SK-N-SH (cell line): ENCODE measurements at regions not wholly inside any gene's neighbourhood (a gene's known extent, or its start where the extent isn't known, plus 50 kb on each side); places are given as distances from the start of the nearest gene placed in this dataset.

ENCODE experiments used
- CTCF ChIA-PET: fragments of 300-600, 350-600 bp; formaldehyde crosslinking; extraction: SDS; loops from one replicate; lab custom pipeline; 2021; lab: Yijun Ruan, JAX
- POLR2A ChIA-PET: fragments of 350-600 bp; sonication (Branson Sonifier 250); formaldehyde crosslinking; extraction: SDS; loops from one replicate; lab custom pipeline; 2020; ENCODE audit warnings: antibody characterized with exemption, inconsistent platforms; lab: Yijun Ruan, JAX
- DNase-seq: peaks from one replicate; pipeline ENCODE4 v3.0.0; 2012
- H2AFZ ChIP-seq: fragments of 200-600 bp; sonication (generic); 2 replicates; pipeline ENCODE4 v1.8.1; 2016; ENCODE audit warnings: antibody characterized with exemption, mild to moderate bottlenecking, low read depth
- H3F3A ChIP-seq: fragments of 200-600 bp; sonication (generic); replicated peaks from 2 replicates; pipeline ENCODE3; 2016; ENCODE audit warnings: antibody characterized with exemption, mild to moderate bottlenecking; ENCODE audit not compliant: insufficient read depth
- H3K27ac ChIP-seq, 2 experiments: fragments of 200-500 bp in 1 of 2; fragments of 200-600 bp in 1 of 2; sonication (Bioruptor generic) in 1 of 2; sonication (generic), shearing (Covaris generic) in 1 of 2; 2 replicates each; pipeline versions ENCODE4 v1.5.1 to v1.6.1; 2014 to 2016; ENCODE audit warnings: low read depth in 2 of 2, inconsistent platforms in 1 of 2, low read length in 1 of 2, mild to moderate bottlenecking in 1 of 2, mixed read lengths in 1 of 2
- H3K27me3 ChIP-seq: fragments of 200-600 bp; sonication (generic), shearing (Covaris generic); 2 replicates; pipeline ENCODE4 v1.6.1; 2016; ENCODE audit warnings: mixed run types; ENCODE audit not compliant: insufficient read depth
- H3K36me3 ChIP-seq, 2 experiments: fragments of 200-500 bp in 1 of 2; fragments of 200-600 bp in 1 of 2; sonication (Bioruptor generic) in 1 of 2; sonication (generic) in 1 of 2; replicated peaks in 1 of 2; 2 replicates each; pipeline versions ENCODE3 to v1.5.1; 2014 to 2016; ENCODE audit warnings: low read length in 1 of 2, mild to moderate bottlenecking in 1 of 2; ENCODE audit not compliant: insufficient read depth in 2 of 2, control insufficient read depth in 1 of 2
- H3K4me1 ChIP-seq, 2 experiments: fragments of 200-500 bp in 1 of 2; fragments of 200-600 bp in 1 of 2; sonication (Bioruptor generic) in 1 of 2; sonication (generic), shearing (Covaris generic) in 1 of 2; 2 replicates each; pipeline versions ENCODE4 v1.5.1 to v1.6.1; 2014 to 2016; ENCODE audit warnings: low read depth in 1 of 2, low read length in 1 of 2, mixed run types in 1 of 2; ENCODE audit not compliant: insufficient read depth in 2 of 2, control insufficient read depth in 1 of 2
- H3K4me2 ChIP-seq: fragments of 200-600 bp; sonication (generic), shearing (Covaris generic); 2 replicates; pipeline ENCODE4 v1.6.1; 2017; ENCODE audit warnings: mixed run types
- H3K4me3 ChIP-seq, 2 experiments: fragments of 200-500 bp in 1 of 2; fragments of 200-600 bp in 1 of 2; sonication (Bioruptor generic) in 1 of 2; sonication (generic), shearing (Covaris generic) in 1 of 2; 2 replicates each; pipeline versions ENCODE4 v1.5.1 to v1.8.1; 2014 to 2016; ENCODE audit warnings: low read depth in 2 of 2, inconsistent platforms in 1 of 2, low read length in 1 of 2, mild to moderate bottlenecking in 1 of 2, mixed read lengths in 1 of 2, moderate library complexity in 1 of 2
- H3K79me2 ChIP-seq: fragments of 200-600 bp; sonication (generic); 2 replicates; pipeline ENCODE4 v1.8.1; 2017; ENCODE audit warnings: mild to moderate bottlenecking; ENCODE audit not compliant: insufficient read depth
- H3K9ac ChIP-seq: fragments of 200-600 bp; sonication (generic); 2 replicates; pipeline ENCODE4 v1.6.1; 2017; ENCODE audit warnings: mixed run types
- H3K9me2 ChIP-seq: fragments of 200-600 bp; sonication (generic); 2 replicates; pipeline ENCODE4 v1.6.1; 2017; ENCODE audit warnings: mixed run types
- H3K9me3 ChIP-seq: fragments of 200-600 bp; sonication (generic); 2 replicates; pipeline ENCODE4 v1.6.1; 2017; ENCODE audit warnings: mixed run types, mild to moderate bottlenecking, moderate library complexity
- H4K20me1 ChIP-seq: fragments of 200-600 bp; sonication (generic); 2 replicates; pipeline ENCODE4 v1.6.1; 2017; ENCODE audit warnings: mild to moderate bottlenecking, mixed run types; ENCODE audit not compliant: insufficient read depth
- ELF1 ChIP-seq: IDR thresholded peaks from 2 replicates; pipeline ENCODE4 v1.4.0; 2012
- EZH2phosphoT487 ChIP-seq: fragments of 200-600 bp; sonication (generic); IDR thresholded peaks from 2 replicates; pipeline ENCODE4 v1.6.1; 2017; ENCODE audit warnings: low read depth, mixed run types, mild to moderate bottlenecking, antibody characterized with exemption, moderate library complexity, borderline replicate concordance
- FOSL2 ChIP-seq: IDR thresholded peaks from 2 replicates; pipeline ENCODE4 v1.4.0; 2012; ENCODE audit warnings: low read depth, mild to moderate bottlenecking, moderate library complexity, borderline replicate concordance
- FOXJ3 ChIP-seq: sonication (generic); formaldehyde crosslinking; IDR thresholded peaks from 2 replicates; pipeline ENCODE4 v1.5.1; 2020; ENCODE audit warnings: mild to moderate bottlenecking, missing genetic modification reagents
- JUND ChIP-seq: IDR thresholded peaks from 2 replicates; pipeline ENCODE4 v1.4.0; 2012
- MXI1 ChIP-seq: IDR thresholded peaks from 2 replicates; pipeline ENCODE4 v1.6.1; 2012; ENCODE audit warnings: mild to moderate bottlenecking, low read depth, low read length, improper control_type of control experiment
- NFIC ChIP-seq: IDR thresholded peaks from 2 replicates; pipeline ENCODE4 v1.4.0; 2012; ENCODE audit warnings: borderline replicate concordance
- POLR2AphosphoS5 ChIP-seq: IDR thresholded peaks from 2 replicates; pipeline ENCODE4 v1.6.1; 2012; ENCODE audit warnings: low read depth, low read length
- RAD21 ChIP-seq: IDR thresholded peaks from 2 replicates; pipeline ENCODE4 v1.6.1; 2012; ENCODE audit warnings: mild to moderate bottlenecking, low read length
- RFX5 ChIP-seq: IDR thresholded peaks from 2 replicates; pipeline ENCODE4 v1.6.1; 2012; ENCODE audit warnings: mild to moderate bottlenecking, improper control_type of control experiment, low read length
- SIN3A ChIP-seq: IDR thresholded peaks from 2 replicates; pipeline ENCODE4 v1.6.1; 2012; ENCODE audit warnings: low read depth, mild to moderate bottlenecking, low read length, moderate library complexity, borderline replicate concordance
- SMC3 ChIP-seq: IDR thresholded peaks from 2 replicates; pipeline ENCODE4 v1.6.1; 2012; ENCODE audit warnings: low read depth, low read length, improper control_type of control experiment
- TAF1 ChIP-seq: IDR thresholded peaks from 2 replicates; pipeline ENCODE4 v1.6.1; 2012; ENCODE audit warnings: low read depth, mild to moderate bottlenecking, low read length, moderate library complexity, borderline replicate concordance
- WGBS: methylation state at CpG from one replicate; pipeline ENCODE4 v1.1.6; 2017; ENCODE audit warnings: low lambda C conversion rate; 5-methylcytosine and 5-hydroxymethylcytosine counted together
- TF ChIP-seq, protein P1 (sequence below): IDR thresholded peaks from 2 replicates; pipeline ENCODE4 v1.4.0; 2012; ENCODE audit warnings: low read depth, borderline replicate concordance
- TF ChIP-seq, protein P2 (sequence below): IDR thresholded peaks from 2 replicates; pipeline ENCODE4 v1.6.1; 2012; ENCODE audit warnings: mild to moderate bottlenecking, low read depth, low read length, moderate library complexity
- TF ChIP-seq, protein P3 (sequence below): IDR thresholded peaks from 2 replicates; pipeline ENCODE4 v1.4.0; 2012; ENCODE audit warnings: low read depth

DNA sequence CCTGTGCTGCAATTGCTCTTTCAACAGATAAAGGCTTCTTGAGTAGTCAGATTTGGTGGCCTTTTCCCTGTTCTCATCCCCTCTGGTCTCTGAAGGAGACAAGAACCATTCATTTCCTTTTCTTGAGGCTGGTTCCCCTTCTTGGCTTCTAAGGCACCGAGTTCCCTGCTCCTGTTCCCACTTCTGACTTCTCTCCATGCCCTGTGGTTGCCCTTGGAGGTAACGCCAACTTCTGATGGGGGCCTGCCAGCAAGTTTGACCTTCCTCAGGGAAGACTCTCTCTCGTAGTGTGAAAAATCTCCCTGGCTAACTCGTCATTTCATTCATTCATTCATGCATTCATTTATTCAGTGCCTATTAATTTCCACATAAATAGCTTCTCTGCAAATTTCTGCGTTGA lies 302.4 kb upstream of the SOX11 start (continued):
- TF ChIP-seq, protein P1, sequence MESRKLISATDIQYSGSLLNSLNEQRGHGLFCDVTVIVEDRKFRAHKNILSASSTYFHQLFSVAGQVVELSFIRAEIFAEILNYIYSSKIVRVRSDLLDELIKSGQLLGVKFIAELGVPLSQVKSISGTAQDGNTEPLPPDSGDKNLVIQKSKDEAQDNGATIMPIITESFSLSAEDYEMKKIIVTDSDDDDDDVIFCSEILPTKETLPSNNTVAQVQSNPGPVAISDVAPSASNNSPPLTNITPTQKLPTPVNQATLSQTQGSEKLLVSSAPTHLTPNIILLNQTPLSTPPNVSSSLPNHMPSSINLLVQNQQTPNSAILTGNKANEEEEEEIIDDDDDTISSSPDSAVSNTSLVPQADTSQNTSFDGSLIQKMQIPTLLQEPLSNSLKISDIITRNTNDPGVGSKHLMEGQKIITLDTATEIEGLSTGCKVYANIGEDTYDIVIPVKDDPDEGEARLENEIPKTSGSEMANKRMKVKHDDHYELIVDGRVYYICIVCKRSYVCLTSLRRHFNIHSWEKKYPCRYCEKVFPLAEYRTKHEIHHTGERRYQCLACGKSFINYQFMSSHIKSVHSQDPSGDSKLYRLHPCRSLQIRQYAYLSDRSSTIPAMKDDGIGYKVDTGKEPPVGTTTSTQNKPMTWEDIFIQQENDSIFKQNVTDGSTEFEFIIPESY = no peak
- no peak for TF ChIP-seq FOXJ3
- TF ChIP-seq, protein P2, sequence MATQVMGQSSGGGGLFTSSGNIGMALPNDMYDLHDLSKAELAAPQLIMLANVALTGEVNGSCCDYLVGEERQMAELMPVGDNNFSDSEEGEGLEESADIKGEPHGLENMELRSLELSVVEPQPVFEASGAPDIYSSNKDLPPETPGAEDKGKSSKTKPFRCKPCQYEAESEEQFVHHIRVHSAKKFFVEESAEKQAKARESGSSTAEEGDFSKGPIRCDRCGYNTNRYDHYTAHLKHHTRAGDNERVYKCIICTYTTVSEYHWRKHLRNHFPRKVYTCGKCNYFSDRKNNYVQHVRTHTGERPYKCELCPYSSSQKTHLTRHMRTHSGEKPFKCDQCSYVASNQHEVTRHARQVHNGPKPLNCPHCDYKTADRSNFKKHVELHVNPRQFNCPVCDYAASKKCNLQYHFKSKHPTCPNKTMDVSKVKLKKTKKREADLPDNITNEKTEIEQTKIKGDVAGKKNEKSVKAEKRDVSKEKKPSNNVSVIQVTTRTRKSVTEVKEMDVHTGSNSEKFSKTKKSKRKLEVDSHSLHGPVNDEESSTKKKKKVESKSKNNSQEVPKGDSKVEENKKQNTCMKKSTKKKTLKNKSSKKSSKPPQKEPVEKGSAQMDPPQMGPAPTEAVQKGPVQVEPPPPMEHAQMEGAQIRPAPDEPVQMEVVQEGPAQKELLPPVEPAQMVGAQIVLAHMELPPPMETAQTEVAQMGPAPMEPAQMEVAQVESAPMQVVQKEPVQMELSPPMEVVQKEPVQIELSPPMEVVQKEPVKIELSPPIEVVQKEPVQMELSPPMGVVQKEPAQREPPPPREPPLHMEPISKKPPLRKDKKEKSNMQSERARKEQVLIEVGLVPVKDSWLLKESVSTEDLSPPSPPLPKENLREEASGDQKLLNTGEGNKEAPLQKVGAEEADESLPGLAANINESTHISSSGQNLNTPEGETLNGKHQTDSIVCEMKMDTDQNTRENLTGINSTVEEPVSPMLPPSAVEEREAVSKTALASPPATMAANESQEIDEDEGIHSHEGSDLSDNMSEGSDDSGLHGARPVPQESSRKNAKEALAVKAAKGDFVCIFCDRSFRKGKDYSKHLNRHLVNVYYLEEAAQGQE = no peak
- TF ChIP-seq EZH2phosphoT487 = no peak
- TF ChIP-seq JUND = no peak
- TF ChIP-seq, protein P3, sequence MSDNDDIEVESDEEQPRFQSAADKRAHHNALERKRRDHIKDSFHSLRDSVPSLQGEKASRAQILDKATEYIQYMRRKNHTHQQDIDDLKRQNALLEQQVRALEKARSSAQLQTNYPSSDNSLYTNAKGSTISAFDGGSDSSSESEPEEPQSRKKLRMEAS = no peak
- TF ChIP-seq RAD21 = no peak
- no peak for TF ChIP-seq TAF1
- no peak for TF ChIP-seq NFIC
- TF ChIP-seq SIN3A = no peak
- no peak for TF ChIP-seq MXI1

DNA sequence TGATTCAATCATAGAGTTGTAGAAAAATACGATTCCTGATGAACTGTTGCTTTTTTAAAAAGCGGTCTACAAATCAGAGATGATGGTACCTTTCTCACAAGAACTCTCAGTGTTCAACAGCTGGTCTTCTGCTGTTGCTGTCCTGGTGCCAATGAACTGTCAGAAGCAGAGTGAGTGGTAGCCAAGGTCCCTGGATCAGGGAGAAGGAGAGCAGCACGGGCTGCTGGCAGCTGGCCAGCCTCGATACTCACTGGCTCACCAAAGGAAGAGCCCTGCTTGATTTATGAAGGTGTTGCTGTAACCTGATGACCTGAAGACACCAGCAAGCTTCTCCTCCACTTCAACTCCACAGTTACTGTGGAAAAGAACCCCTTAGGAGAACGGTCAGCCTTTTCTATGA lies 300.8 kb upstream of the SOX11 start:
- H3K4me3 ChIP-seq = no peak overlapping the region
- H4K20me1 ChIP-seq = no peaks in the 10 kb centered on the region
- 23% methylated on average over 5 of the region's 5 CpGs for WGBS
- no peak for DNase-seq
- H3K4me1 ChIP-seq = peaks cover 0 to 2% of the 10 kb centered on the region in 2 experiments; a peak in 1 of 4 replicates
- H3K27me3 ChIP-seq = no peaks in the 10 kb centered on the region
- H3K9me3 ChIP-seq = no peaks in the 10 kb centered on the region
- no peaks in the 10 kb centered on the region for H3F3A ChIP-seq
- no peaks in the 10 kb centered on the region for H3K9me2 ChIP-seq
- ChIA-PET POLR2A (no interaction called here), CTCF (no interaction called here)
- no peaks in the 10 kb centered on the region for H3K36me3 ChIP-seq
- H2AFZ ChIP-seq = no peak overlapping the region
- H3K9ac ChIP-seq = no peak overlapping the region
- no peaks in the 10 kb centered on the region for H3K79me2 ChIP-seq
- H3K4me2 ChIP-seq = no peak overlapping the region
- H3K27ac ChIP-seq = no peak overlapping the region
- no peak for TF ChIP-seq JUND
- no peak for TF ChIP-seq SMC3
- no peak for TF ChIP-seq ELF1
- no peak for TF ChIP-seq EZH2phosphoT487
- no peak for TF ChIP-seq FOSL2
- no peak for TF ChIP-seq POLR2AphosphoS5
- TF ChIP-seq RAD21 = no peak
- TF ChIP-seq RFX5 = no peak
